Neural cell (in vitro differentiated cells): ENCODE measurements at regions not wholly inside any gene's neighbourhood (a gene's known extent, or its start where the extent isn't known, plus 50 kb on each side); places are given as distances from the start of the nearest gene placed in this dataset.

ENCODE experiments used
- H2AFZ ChIP-seq: fragments of 200-600, 300-800 bp; sonication (generic), shearing (Covaris generic); 2 replicates; pipeline ENCODE4 v1.6.0; 2014; ENCODE audit warnings: low read depth, mild to moderate bottlenecking, antibody characterized with exemption, low read length, moderate library complexity
- H3F3A ChIP-seq: fragments of 200-600 bp; shearing (Covaris generic); 2 replicates; pipeline ENCODE4 v1.6.1; 2016; ENCODE audit warnings: mild to moderate bottlenecking, moderate library complexity, mixed read lengths, antibody characterized with exemption, low read length; ENCODE audit not compliant: insufficient read depth, poor library complexity, severe bottlenecking
- H3K27ac ChIP-seq: fragments of 200-600, 300-800 bp; sonication (generic), shearing (Covaris generic); 2 replicates; pipeline ENCODE4 v1.5.1; 2014; ENCODE audit warnings: mild to moderate bottlenecking, low read length, moderate library complexity
- H3K27me3 ChIP-seq: fragments of 300-800, 200-600 bp; sonication (generic), shearing (Covaris generic); 2 replicates; pipeline ENCODE4 v1.6.0; 2014; ENCODE audit warnings: mild to moderate bottlenecking, low read depth, low read length, moderate library complexity; ENCODE audit not compliant: insufficient read depth
- H3K36me3 ChIP-seq: fragments of 300-800, 200-600 bp; sonication (generic), shearing (Covaris generic); 2 replicates; pipeline ENCODE4 v1.5.1; 2014; ENCODE audit warnings: mild to moderate bottlenecking, antibody characterized with exemption, low read length, moderate library complexity; ENCODE audit not compliant: insufficient read depth
- H3K4me2 ChIP-seq: fragments of 300-800, 200-600 bp; sonication (generic), shearing (Covaris generic); 2 replicates; pipeline ENCODE4 v1.6.0; 2014; ENCODE audit warnings: mild to moderate bottlenecking, low read length
- H3K4me3 ChIP-seq: fragments of 300-800, 200-600 bp; sonication (generic), shearing (Covaris generic); 2 replicates; pipeline ENCODE4 v1.5.1; 2014; ENCODE audit warnings: mild to moderate bottlenecking, low read length, moderate library complexity
- H3K79me2 ChIP-seq: fragments of 200-600 bp; shearing (Covaris generic); replicated peaks from 2 replicates; pipeline ENCODE4 v1.6.0; 2014; ENCODE audit warnings: mild to moderate bottlenecking, low read length, moderate library complexity; ENCODE audit not compliant: insufficient read depth
- H3K9ac ChIP-seq: fragments of 300-800, 200-600 bp; sonication (generic), shearing (Covaris generic); 2 replicates; pipeline ENCODE4 v1.6.1; 2016; ENCODE audit warnings: mild to moderate bottlenecking, low read length, mixed read lengths
- H3K9me2 ChIP-seq: fragments of 200-600 bp; shearing (Covaris generic); 2 replicates; pipeline ENCODE4 v1.6.1; 2016; ENCODE audit warnings: mild to moderate bottlenecking, low read length, mixed read lengths; ENCODE audit not compliant: insufficient read depth
- H3K9me3 ChIP-seq: fragments of 200-600, 300-800 bp; sonication (generic), shearing (Covaris generic); 2 replicates; pipeline ENCODE4 v1.6.1; 2016; ENCODE audit warnings: mild to moderate bottlenecking, mixed run types, low read length, moderate library complexity, mixed read lengths
- H4K20me1 ChIP-seq: fragments of 200-600 bp; shearing (Covaris generic); 2 replicates; pipeline ENCODE4 v1.6.1; 2016; ENCODE audit warnings: mild to moderate bottlenecking, mixed run types; ENCODE audit not compliant: insufficient read depth
- EP300 ChIP-seq: fragments of 450-650 bp; conservative IDR thresholded peaks from 2 replicates; pipeline ENCODE4 v1.6.1; 2014; ENCODE audit warnings: antibody characterized with exemption, mild to moderate bottlenecking, moderate library complexity; ENCODE audit not compliant: poor library complexity, severe bottlenecking
- EZH2 ChIP-seq: fragments of 200-600, 300-800 bp; shearing (Covaris generic), sonication (generic); IDR thresholded peaks from 2 replicates; pipeline ENCODE4 v1.6.1; 2014; ENCODE audit warnings: antibody characterized with exemption, low read length, borderline replicate concordance, mild to moderate bottlenecking; ENCODE audit not compliant: insufficient read depth, poor library complexity, severe bottlenecking
- MXI1 ChIP-seq: fragments of 450-650 bp; conservative IDR thresholded peaks from 2 replicates; pipeline ENCODE4 v1.6.1; 2014; ENCODE audit warnings: antibody characterized with exemption, mild to moderate bottlenecking; ENCODE audit not compliant: poor library complexity, severe bottlenecking
- POLR2AphosphoS5 ChIP-seq: IDR thresholded peaks from 2 replicates; pipeline ENCODE4 v1.6.1; 2012
- RAD21 ChIP-seq: fragments of 450-650 bp; conservative IDR thresholded peaks from 2 replicates; pipeline ENCODE4 v1.6.1; 2014; ENCODE audit warnings: antibody characterized with exemption, mild to moderate bottlenecking, moderate library complexity
- SMC3 ChIP-seq: fragments of 450-650 bp; conservative IDR thresholded peaks from 2 replicates; pipeline ENCODE4 v1.6.1; 2014; ENCODE audit warnings: antibody characterized with exemption, mild to moderate bottlenecking, moderate library complexity; ENCODE audit not compliant: poor library complexity
- TAF1 ChIP-seq: IDR thresholded peaks from 2 replicates; pipeline ENCODE4 v1.6.1; 2012; ENCODE audit warnings: low read depth
- TF ChIP-seq, protein P1 (sequence below): fragments of 450-650 bp; IDR thresholded peaks from 2 replicates; pipeline ENCODE4 v1.5.1; 2014; ENCODE audit warnings: antibody characterized with exemption, mild to moderate bottlenecking, moderate library complexity; ENCODE audit not compliant: poor library complexity, severe bottlenecking
- TF ChIP-seq, protein P2 (sequence below): IDR thresholded peaks from 2 replicates; pipeline ENCODE4 v1.6.1; 2012; ENCODE audit warnings: borderline replicate concordance

DNA sequence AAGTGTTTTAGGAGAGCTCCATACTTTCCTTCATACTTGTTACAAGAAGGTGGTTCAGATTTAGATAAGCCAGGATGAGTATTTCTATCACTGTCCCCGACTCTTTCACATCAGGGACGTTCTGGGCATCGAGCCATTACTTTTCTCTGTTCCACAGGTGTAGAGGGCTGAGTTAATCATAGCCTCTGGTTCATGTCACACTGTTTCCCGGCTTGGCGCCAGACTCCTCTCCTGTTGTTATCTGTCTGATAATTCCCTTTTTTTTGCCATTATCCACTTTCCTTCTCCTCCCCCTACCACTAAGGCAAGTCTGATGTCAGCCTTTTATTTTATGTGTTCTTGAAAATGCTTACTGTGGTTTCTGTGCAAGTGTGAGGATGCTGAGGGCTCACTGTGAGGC lies 593.4 kb downstream of the UTRN start:
- Histone ChIP-seq H3K36me3 (no peaks in the 10 kb centered on the region), H3K27ac (no peak overlapping the region), H3K79me2 (no peaks in the 10 kb centered on the region), H3K9ac (no peak overlapping the region), H3K9me2 (no peaks in the 10 kb centered on the region), H3F3A (no peaks in the 10 kb centered on the region), H2AFZ (no peak overlapping the region), H3K4me2 (no peak overlapping the region), H3K27me3 (no peaks in the 10 kb centered on the region), H3K9me3 (no peaks in the 10 kb centered on the region), H3K4me3 (no peak overlapping the region), H4K20me1 (no peaks in the 10 kb centered on the region)
- TF ChIP-seq, protein P1, sequence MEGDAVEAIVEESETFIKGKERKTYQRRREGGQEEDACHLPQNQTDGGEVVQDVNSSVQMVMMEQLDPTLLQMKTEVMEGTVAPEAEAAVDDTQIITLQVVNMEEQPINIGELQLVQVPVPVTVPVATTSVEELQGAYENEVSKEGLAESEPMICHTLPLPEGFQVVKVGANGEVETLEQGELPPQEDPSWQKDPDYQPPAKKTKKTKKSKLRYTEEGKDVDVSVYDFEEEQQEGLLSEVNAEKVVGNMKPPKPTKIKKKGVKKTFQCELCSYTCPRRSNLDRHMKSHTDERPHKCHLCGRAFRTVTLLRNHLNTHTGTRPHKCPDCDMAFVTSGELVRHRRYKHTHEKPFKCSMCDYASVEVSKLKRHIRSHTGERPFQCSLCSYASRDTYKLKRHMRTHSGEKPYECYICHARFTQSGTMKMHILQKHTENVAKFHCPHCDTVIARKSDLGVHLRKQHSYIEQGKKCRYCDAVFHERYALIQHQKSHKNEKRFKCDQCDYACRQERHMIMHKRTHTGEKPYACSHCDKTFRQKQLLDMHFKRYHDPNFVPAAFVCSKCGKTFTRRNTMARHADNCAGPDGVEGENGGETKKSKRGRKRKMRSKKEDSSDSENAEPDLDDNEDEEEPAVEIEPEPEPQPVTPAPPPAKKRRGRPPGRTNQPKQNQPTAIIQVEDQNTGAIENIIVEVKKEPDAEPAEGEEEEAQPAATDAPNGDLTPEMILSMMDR: no peak
- TF ChIP-seq POLR2AphosphoS5: peak; percentile 69
- TF ChIP-seq MXI1: no peak
- no peak for TF ChIP-seq SMC3

GRCh38 chr6:144879436-144879835 lies 594.3 kb downstream of the UTRN start:
- Histone ChIP-seq H3K4me2 (no peak overlapping the region), H3K27me3 (no peaks in the 10 kb centered on the region), H3K9ac (no peak overlapping the region), H3K27ac (no peak overlapping the region), H3K36me3 (no peaks in the 10 kb centered on the region), H3K79me2 (no peaks in the 10 kb centered on the region), H3K9me2 (no peaks in the 10 kb centered on the region), H3K4me3 (no peak overlapping the region), H3F3A (no peaks in the 10 kb centered on the region), H2AFZ (no peak overlapping the region), H3K9me3 (no peaks in the 10 kb centered on the region), H4K20me1 (no peaks in the 10 kb centered on the region)
- TF ChIP-seq POLR2AphosphoS5 (no peak), TAF1 (no peak), MXI1 (no peak), RAD21 (no peak), EZH2 (no peak), EP300 (no peak), SMC3 (no peak)
- TF ChIP-seq, protein P2, sequence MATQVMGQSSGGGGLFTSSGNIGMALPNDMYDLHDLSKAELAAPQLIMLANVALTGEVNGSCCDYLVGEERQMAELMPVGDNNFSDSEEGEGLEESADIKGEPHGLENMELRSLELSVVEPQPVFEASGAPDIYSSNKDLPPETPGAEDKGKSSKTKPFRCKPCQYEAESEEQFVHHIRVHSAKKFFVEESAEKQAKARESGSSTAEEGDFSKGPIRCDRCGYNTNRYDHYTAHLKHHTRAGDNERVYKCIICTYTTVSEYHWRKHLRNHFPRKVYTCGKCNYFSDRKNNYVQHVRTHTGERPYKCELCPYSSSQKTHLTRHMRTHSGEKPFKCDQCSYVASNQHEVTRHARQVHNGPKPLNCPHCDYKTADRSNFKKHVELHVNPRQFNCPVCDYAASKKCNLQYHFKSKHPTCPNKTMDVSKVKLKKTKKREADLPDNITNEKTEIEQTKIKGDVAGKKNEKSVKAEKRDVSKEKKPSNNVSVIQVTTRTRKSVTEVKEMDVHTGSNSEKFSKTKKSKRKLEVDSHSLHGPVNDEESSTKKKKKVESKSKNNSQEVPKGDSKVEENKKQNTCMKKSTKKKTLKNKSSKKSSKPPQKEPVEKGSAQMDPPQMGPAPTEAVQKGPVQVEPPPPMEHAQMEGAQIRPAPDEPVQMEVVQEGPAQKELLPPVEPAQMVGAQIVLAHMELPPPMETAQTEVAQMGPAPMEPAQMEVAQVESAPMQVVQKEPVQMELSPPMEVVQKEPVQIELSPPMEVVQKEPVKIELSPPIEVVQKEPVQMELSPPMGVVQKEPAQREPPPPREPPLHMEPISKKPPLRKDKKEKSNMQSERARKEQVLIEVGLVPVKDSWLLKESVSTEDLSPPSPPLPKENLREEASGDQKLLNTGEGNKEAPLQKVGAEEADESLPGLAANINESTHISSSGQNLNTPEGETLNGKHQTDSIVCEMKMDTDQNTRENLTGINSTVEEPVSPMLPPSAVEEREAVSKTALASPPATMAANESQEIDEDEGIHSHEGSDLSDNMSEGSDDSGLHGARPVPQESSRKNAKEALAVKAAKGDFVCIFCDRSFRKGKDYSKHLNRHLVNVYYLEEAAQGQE: no peak
- TF ChIP-seq, protein P1: no peak
